Activated CD8-positive, alpha-beta T cell treated with anti-CD3 and anti-CD28 coated beads for 36 hours (primary cell): ENCODE measurements at regions not wholly inside any gene's neighbourhood (a gene's known extent, or its start where the extent isn't known, plus 50 kb on each side); places are given as distances from the start of the nearest gene placed in this dataset.

ENCODE experiments used
- ATAC-seq: fragments of 200-7000 bp; cut with Tn5 transposase; one replicate; pipeline ENCODE4 v1.10.0; 2021; ENCODE audit warnings: mild to moderate bottlenecking, moderate library complexity
- CTCF ChIA-PET: fragments of 350-600 bp; sonication (Branson Sonifier 250); formaldehyde crosslinking; loops from one replicate; lab custom pipeline; 2021; ENCODE audit warnings: antibody characterized with exemption; lab: Charles Lee
- POLR2A ChIA-PET: fragments of 350-600 bp; sonication (Branson Sonifier 250); formaldehyde crosslinking; loops from one replicate; lab custom pipeline; 2021; ENCODE audit warnings: antibody characterized with exemption; lab: Charles Lee
- DNase-seq: peaks from one replicate; pipeline ENCODE4 v3.0.0-alpha.2; 2020
- H3K27ac Mint-ChIP-seq: one replicate; pipeline ENCODE4 v1.8.0; 2021; ENCODE audit warnings: mild to moderate bottlenecking, mixed read lengths
- H3K27me3 Mint-ChIP-seq: one replicate; pipeline ENCODE4 v1.8.0; 2021; ENCODE audit warnings: mixed read lengths
- H3K36me3 Mint-ChIP-seq: one replicate; pipeline ENCODE4 v1.8.0; 2021; ENCODE audit warnings: low read depth, mixed read lengths
- H3K4me1 Mint-ChIP-seq: one replicate; pipeline ENCODE4 v1.8.0; 2021; ENCODE audit warnings: low read depth, mixed read lengths
- H3K4me3 Mint-ChIP-seq: one replicate; pipeline ENCODE4 v1.8.0; 2021; ENCODE audit warnings: mild to moderate bottlenecking, moderate library complexity, mixed read lengths
- H3K9me3 Mint-ChIP-seq: one replicate; pipeline ENCODE4 v1.8.0; 2021; ENCODE audit warnings: mixed read lengths
- intact Hi-C: fragments of 100-400 bp; cut with micrococcal nuclease; formaldehyde crosslinking; loops from one replicate; pipeline ENCODE4 v1.10.0; 2022
- TF ChIP-seq, protein P1 (sequence below): fragments of 200-600 bp; IDR thresholded peaks from one replicate; pipeline ENCODE4 v1.8.0; 2022; ENCODE audit warnings: antibody characterized with exemption, mild to moderate bottlenecking

DNA sequence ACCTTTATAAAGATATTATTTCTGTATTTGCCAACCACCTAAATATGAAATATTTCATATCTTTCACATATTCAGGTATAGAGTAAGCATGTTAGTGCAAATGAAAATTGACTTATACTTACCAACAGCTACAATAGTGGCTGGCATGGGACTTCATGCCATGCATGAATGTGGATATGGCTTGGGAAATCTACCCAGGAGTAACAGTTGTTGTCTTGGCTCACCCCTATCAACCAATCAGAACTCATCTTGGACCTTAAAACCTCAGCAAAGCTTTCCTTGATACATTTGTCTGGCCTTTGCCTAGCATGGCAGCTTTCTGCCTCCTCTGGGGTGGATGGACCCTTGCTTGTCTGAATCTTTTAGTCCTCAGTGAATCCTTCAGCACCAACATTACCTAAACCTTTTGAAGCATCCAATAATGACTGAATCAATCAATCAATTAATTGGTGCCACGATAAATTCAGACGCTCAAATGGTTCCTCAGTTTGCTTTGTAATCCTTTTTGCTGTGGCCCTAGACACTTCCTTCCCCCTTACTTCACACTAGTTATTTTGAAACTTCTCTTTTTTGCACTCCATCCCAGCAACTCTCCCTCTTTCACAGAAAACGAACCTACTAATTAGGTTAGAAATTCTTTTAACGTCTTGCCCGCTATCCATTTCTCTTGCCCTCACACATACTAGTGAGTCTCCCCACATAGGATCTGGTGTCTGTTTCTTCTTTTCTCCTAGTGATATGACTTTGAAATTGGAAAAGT is 132.3 kb upstream of the ZNF608 start:
- Mint-ChIP-seq H3K27ac (no peak overlapping the region), H3K27me3 (no peaks in the 10 kb centered on the region), H3K9me3 (no peaks in the 10 kb centered on the region), H3K4me1 (no peaks in the 10 kb centered on the region), H3K36me3 (no peaks in the 10 kb centered on the region), H3K4me3 (no peak overlapping the region)
- ChIA-PET CTCF (no interaction called here), POLR2A (no interaction called here)
- intact Hi-C loops, result no loop called here
- TF ChIP-seq, protein P1, sequence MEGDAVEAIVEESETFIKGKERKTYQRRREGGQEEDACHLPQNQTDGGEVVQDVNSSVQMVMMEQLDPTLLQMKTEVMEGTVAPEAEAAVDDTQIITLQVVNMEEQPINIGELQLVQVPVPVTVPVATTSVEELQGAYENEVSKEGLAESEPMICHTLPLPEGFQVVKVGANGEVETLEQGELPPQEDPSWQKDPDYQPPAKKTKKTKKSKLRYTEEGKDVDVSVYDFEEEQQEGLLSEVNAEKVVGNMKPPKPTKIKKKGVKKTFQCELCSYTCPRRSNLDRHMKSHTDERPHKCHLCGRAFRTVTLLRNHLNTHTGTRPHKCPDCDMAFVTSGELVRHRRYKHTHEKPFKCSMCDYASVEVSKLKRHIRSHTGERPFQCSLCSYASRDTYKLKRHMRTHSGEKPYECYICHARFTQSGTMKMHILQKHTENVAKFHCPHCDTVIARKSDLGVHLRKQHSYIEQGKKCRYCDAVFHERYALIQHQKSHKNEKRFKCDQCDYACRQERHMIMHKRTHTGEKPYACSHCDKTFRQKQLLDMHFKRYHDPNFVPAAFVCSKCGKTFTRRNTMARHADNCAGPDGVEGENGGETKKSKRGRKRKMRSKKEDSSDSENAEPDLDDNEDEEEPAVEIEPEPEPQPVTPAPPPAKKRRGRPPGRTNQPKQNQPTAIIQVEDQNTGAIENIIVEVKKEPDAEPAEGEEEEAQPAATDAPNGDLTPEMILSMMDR, result no peak
- ATAC-seq (no peak), DNase-seq (no peak)

DNA sequence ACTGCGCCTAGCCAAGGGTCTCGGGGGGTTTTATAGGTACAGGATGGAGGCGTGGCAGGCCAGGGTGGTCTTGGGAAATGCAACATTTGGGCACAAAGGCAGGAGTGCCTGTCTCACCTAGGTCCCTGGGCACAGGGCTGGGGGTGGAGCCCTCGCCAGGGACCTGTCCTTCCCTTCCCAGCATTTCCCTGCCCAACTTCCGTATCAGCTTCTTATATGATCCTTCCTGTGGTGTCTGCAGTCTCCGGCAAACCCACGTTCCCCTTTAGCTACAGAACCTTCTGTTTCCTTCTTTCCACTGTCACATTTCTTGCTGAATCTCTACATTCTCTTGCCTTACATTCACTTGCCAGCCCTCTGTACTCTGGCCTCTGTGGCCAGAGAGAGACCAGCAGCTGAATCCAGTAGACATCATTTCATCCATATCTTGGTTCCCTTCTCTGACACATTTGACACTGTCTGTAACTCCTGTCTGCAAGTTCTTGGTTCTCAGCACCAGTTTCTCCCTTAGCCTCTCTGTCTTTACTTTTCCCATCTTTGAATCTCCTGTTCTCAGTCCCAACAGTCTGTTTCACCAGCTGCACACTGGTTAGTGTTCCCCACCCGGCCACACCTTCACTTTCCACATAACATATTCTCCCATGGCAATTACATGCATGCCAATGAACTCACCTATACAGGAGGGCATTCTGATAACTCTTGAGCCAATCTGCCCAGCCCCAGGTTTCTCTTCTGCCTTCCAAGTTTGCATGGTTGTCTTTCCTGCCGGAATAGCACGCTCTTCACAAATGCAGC is 134.7 kb upstream of the ZNF608 start:
- H3K4me3 Mint-ChIP-seq, result no peak overlapping the region
- H3K4me1 Mint-ChIP-seq, result no peaks in the 10 kb centered on the region
- H3K9me3 Mint-ChIP-seq, result no peaks in the 10 kb centered on the region
- no peaks in the 10 kb centered on the region for H3K27me3 Mint-ChIP-seq
- intact Hi-C loops, result no loop called here
- TF ChIP-seq, protein P1, result no peak
- no peak overlapping the region for H3K27ac Mint-ChIP-seq
- ATAC-seq (no peak), DNase-seq (no peak)
- ChIA-PET CTCF (no interaction called here), POLR2A (no interaction called here)
- H3K36me3 Mint-ChIP-seq, result no peaks in the 10 kb centered on the region

DNA sequence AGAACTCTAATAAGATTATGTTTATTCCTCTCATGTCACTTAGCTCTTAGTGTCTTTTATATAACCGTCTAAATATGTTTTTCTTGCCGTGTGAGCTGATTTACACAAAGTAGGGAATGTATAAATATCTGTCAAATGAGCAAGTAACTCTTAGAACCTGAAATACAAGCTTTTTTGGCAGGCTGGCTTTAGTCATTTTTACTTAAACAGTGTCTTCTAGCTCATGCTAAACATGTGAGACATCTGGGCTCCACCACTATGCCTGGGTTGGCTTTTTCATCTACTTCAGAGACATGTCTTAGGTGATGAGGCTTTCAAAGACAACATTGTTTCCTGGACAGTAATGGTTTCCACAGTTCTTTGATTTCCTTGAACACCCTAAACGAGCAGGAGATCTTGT is 137.2 kb upstream of the ZNF608 start:
- no peak for ATAC-seq
- TF ChIP-seq, protein P1, result no peak
- Mint-ChIP-seq H3K4me1 (no peaks in the 10 kb centered on the region), H3K27ac (no peak overlapping the region), H3K27me3 (no peaks in the 10 kb centered on the region), H3K4me3 (no peak overlapping the region), H3K9me3 (no peaks in the 10 kb centered on the region), H3K36me3 (no peaks in the 10 kb centered on the region)
- ChIA-PET CTCF (no interaction called here), POLR2A (no interaction called here)
- DNase-seq, result no peak
- intact Hi-C loops, result no loop called here

DNA sequence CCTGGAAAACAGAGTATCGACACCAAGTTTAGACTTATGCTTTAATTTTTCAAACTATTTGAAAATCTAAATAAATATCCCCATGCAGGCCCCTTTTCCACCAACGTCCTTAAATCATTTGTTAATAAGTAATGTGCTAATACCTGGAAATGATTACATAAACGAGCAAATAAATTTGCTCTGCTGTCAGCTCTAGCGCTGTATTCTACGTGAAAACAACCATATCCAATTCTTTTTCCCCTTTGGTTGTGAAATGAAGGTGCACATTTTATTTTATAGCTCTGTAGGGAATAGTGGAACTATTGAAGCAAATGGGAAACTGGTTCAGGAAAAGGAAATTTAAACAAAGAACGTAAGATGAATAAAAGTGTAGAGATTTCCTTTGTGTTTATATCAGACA is 137.7 kb upstream of the ZNF608 start:
- Mint-ChIP-seq H3K27ac (no peak overlapping the region), H3K36me3 (no peaks in the 10 kb centered on the region), H3K4me3 (no peak overlapping the region), H3K27me3 (no peaks in the 10 kb centered on the region), H3K4me1 (no peaks in the 10 kb centered on the region), H3K9me3 (no peaks in the 10 kb centered on the region)
- ChIA-PET CTCF (no interaction called here), POLR2A (no interaction called here)
- ATAC-seq (no peak), DNase-seq (no peak)
- TF ChIP-seq, protein P1, result no peak
- intact Hi-C loops, result no loop called here

DNA sequence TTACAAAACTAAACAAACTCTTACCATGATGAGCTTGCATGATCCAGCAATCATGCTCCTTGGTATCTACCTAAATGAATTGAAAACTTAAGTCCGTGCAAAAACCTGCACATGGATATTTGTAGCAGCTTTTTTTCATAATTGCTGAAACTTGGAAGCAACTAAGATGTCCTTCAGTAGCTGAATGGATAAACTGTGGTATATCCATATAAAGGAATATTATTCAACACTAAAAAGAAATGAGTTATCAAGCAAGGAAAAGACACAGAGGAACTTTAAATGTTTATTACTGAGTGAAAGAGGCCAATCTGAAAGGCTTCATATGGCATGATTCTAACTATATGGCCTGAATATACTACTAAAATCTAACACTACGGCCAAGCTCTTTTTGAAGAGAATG is 139.1 kb upstream of the ZNF608 start:
- no peaks in the 10 kb centered on the region for H3K9me3 Mint-ChIP-seq
- ATAC-seq, result no peak
- no peak for DNase-seq
- H3K27ac Mint-ChIP-seq, result no peak overlapping the region
- POLR2A ChIA-PET, result no interaction called here
- intact Hi-C loops, result no loop called here
- no peaks in the 10 kb centered on the region for H3K27me3 Mint-ChIP-seq
- H3K4me1 Mint-ChIP-seq, result no peaks in the 10 kb centered on the region
- H3K4me3 Mint-ChIP-seq, result no peak overlapping the region
- TF ChIP-seq, protein P1, result no peak
- H3K36me3 Mint-ChIP-seq, result no peaks in the 10 kb centered on the region
- CTCF ChIA-PET, result no interaction called here
